Ishikawa (cell line): ENCODE measurements at regions not wholly inside any gene's neighbourhood (a gene's known extent, or its start where the extent isn't known, plus 50 kb on each side); places are given as distances from the start of the nearest gene placed in this dataset.

Experiments
- CEBPB ChIP-seq: IDR thresholded peaks from 2 replicates; pipeline ENCODE4 v1.6.1; 2012
- CREB1 ChIP-seq: IDR thresholded peaks from 2 replicates; pipeline ENCODE4 v1.6.1; 2012; ENCODE audit warnings: low read depth
- EGR1 ChIP-seq: IDR thresholded peaks from 2 replicates; pipeline ENCODE4 v1.6.1; 2012
- EP300 ChIP-seq: IDR thresholded peaks from 2 replicates; pipeline ENCODE4 v1.6.1; 2012; ENCODE audit warnings: borderline replicate concordance
- FOXM1 ChIP-seq: IDR thresholded peaks from 2 replicates; pipeline ENCODE4 v1.6.1; 2012; ENCODE audit warnings: low read depth, borderline replicate concordance
- MAX ChIP-seq: IDR thresholded peaks from 2 replicates; pipeline ENCODE4 v1.6.1; 2012
- NFIC ChIP-seq: IDR thresholded peaks from 2 replicates; pipeline ENCODE4 v1.6.1; 2012
- RAD21 ChIP-seq: IDR thresholded peaks from 2 replicates; pipeline ENCODE4 v1.6.1; 2012; ENCODE audit warnings: low read depth
- REST ChIP-seq: IDR thresholded peaks from 2 replicates; pipeline ENCODE4 v1.6.1; 2012; ENCODE audit warnings: low read depth, mild to moderate bottlenecking
- TAF1 ChIP-seq: IDR thresholded peaks from 2 replicates; pipeline ENCODE4 v1.6.1; 2012; ENCODE audit warnings: low read depth, mild to moderate bottlenecking
- TCF12 ChIP-seq: IDR thresholded peaks from 2 replicates; pipeline ENCODE4 v1.6.1; 2012; ENCODE audit warnings: low read depth
- TEAD4 ChIP-seq: IDR thresholded peaks from 2 replicates; pipeline ENCODE4 v1.6.1; 2012
- USF1 ChIP-seq: IDR thresholded peaks from 2 replicates; pipeline ENCODE4 v1.6.1; 2012
- YY1 ChIP-seq: IDR thresholded peaks from 2 replicates; pipeline ENCODE4 v1.6.1; 2012; ENCODE audit warnings: low read depth
- ZBTB7A ChIP-seq: IDR thresholded peaks from 2 replicates; pipeline ENCODE4 v1.6.1; 2012; ENCODE audit warnings: low read depth

- TF ChIP-seq TCF12 (no peak), TEAD4 (no peak), YY1 (no peak), CEBPB (no peak), REST (no peak), EGR1 (no peak), USF1 (no peak), TAF1 (no peak)
These were observed 90.9 kb upstream of the SOX4 start for GRCh38 chr6:21502682-21503081.

- TF ChIP-seq MAX: no peak
- no peak for TF ChIP-seq EP300
- no peak for TF ChIP-seq USF1
- no peak for TF ChIP-seq YY1
- no peak for TF ChIP-seq TCF12
- TF ChIP-seq ZBTB7A: no peak
- no peak for TF ChIP-seq REST
- TF ChIP-seq TEAD4: no peak
These were observed 88.8 kb upstream of the SOX4 start for GRCh38 chr6:21504790-21505189.

- TF ChIP-seq TAF1: no peak
- no peak for TF ChIP-seq CEBPB
- TF ChIP-seq EGR1: no peak
- no peak for TF ChIP-seq RAD21
- no peak for TF ChIP-seq MAX
- no peak for TF ChIP-seq ZBTB7A
- TF ChIP-seq EP300: no peak
- no peak for TF ChIP-seq NFIC
These were observed 88.0 kb upstream of the SOX4 start for GRCh38 chr6:21505574-21505990.

- TF ChIP-seq TCF12: no peak
- TF ChIP-seq RAD21: no peak
- no peak for TF ChIP-seq REST
- no peak for TF ChIP-seq FOXM1
- no peak for TF ChIP-seq EP300
- no peak for TF ChIP-seq CEBPB
- TF ChIP-seq EGR1: no peak
- no peak for TF ChIP-seq ZBTB7A
- no peak for TF ChIP-seq USF1
- no peak for TF ChIP-seq TAF1
- no peak for TF ChIP-seq MAX
- TF ChIP-seq NFIC: no peak
- TF ChIP-seq TEAD4: no peak
- no peak for TF ChIP-seq YY1
- TF ChIP-seq CREB1: no peak
These were observed 87.4 kb upstream of the SOX4 start for GRCh38 chr6:21506126-21506525.

- TF ChIP-seq TAF1 (no peak), ZBTB7A (no peak), YY1 (no peak), CREB1 (no peak), FOXM1 (no peak), RAD21 (no peak), EGR1 (no peak), NFIC (no peak), CEBPB (no peak), TCF12 (no peak), EP300 (no peak), USF1 (no peak), TEAD4 (no peak)
These were observed 85.7 kb upstream of the SOX4 start for GRCh38 chr6:21507811-21508210.
